HEK293 (cell line): ENCODE measurements at regions not wholly inside any gene's neighbourhood (a gene's known extent, or its start where the extent isn't known, plus 50 kb on each side); places are given as distances from the start of the nearest gene placed in this dataset.
"Not testable (repeated sequence)": the region's sequence is repeated elsewhere in the genome, so short reads cannot be mapped to it uniquely, and the experiment has no call there.

Source experiments
- CTCF ChIA-PET: fragments of 350-600 bp; formaldehyde crosslinking; extraction: SDS; loops from one replicate; lab custom pipeline; 2021; ENCODE audit warnings: antibody characterized with exemption; lab: Yijun Ruan, JAX
- POLR2A ChIA-PET: fragments of 300-600 bp; formaldehyde crosslinking; extraction: SDS; loops from one replicate; lab custom pipeline; 2020; ENCODE audit warnings: antibody characterized with exemption, inconsistent platforms; lab: Yijun Ruan, JAX
- H3K27ac ChIP-seq: fragments of 200-500 bp; sonication (Bioruptor generic); 2 replicates; pipeline ENCODE4 v1.5.1; 2014; ENCODE audit warnings: low read depth, low read length, control low read depth, inconsistent platforms; ENCODE audit errors: extremely low read depth
- H3K36me3 ChIP-seq, 2 experiments: fragments of 200-500 bp in 1 of 2; sonication (Bioruptor generic) in 1 of 2; 1 replicate in 1 of 2; 2 replicates in 1 of 2; pipeline ENCODE4 v1.5.1; 2014 to 2017; ENCODE audit warnings: inconsistent platforms in 2 of 2, low read length in 2 of 2; ENCODE audit not compliant: control insufficient read depth in 2 of 2, insufficient read depth in 1 of 2
- H3K4me1 ChIP-seq: fragments of 200-500 bp; sonication (Bioruptor generic); 2 replicates; pipeline ENCODE4 v1.5.1; 2014; ENCODE audit warnings: mild to moderate bottlenecking, low read length, inconsistent platforms; ENCODE audit not compliant: control insufficient read depth, insufficient read depth
- H3K4me3 ChIP-seq: 2 replicates; pipeline ENCODE4 v1.5.1; 2011; ENCODE audit warnings: low read depth, mild to moderate bottlenecking, control low read depth, low read length, moderate library complexity
- H3K9me3 ChIP-seq: fragments of 200-500 bp; sonication (Bioruptor generic); 2 replicates; pipeline ENCODE4 v1.5.1; 2014; ENCODE audit warnings: low read depth, low read length, inconsistent platforms; ENCODE audit not compliant: control insufficient read depth, insufficient read depth
- SCRT2 ChIP-seq: fragments of 450-650 bp; formaldehyde crosslinking; IDR thresholded peaks from 2 replicates; pipeline ENCODE4 v1.5.1; 2016; ENCODE audit warnings: missing biosample characterization, missing genetic modification characterization
- ZBTB7A ChIP-seq: fragments of 450-650 bp; formaldehyde crosslinking; IDR thresholded peaks from 2 replicates; pipeline ENCODE4 v1.5.1; 2016; ENCODE audit warnings: low read depth, missing biosample characterization, missing genetic modification characterization
- ZFP3 ChIP-seq: fragments of 450-650 bp; formaldehyde crosslinking; IDR thresholded peaks from 2 replicates; pipeline ENCODE4 v1.5.1; 2016; ENCODE audit warnings: low read depth, missing biosample characterization, missing genetic modification characterization
- ZFP69B ChIP-seq: fragments of 450-650 bp; formaldehyde crosslinking; IDR thresholded peaks from 2 replicates; pipeline ENCODE4 v1.5.1; 2016; ENCODE audit warnings: missing biosample characterization, missing genetic modification characterization
- ZNF114 ChIP-seq: fragments of 450-650 bp; formaldehyde crosslinking; IDR thresholded peaks from 2 replicates; pipeline ENCODE4 v1.5.0; 2017; ENCODE audit warnings: missing biosample characterization, missing genetic modification characterization
- ZNF16 ChIP-seq: fragments of 450-650 bp; formaldehyde crosslinking; IDR thresholded peaks from 2 replicates; pipeline ENCODE4 v1.5.1; 2016; ENCODE audit warnings: low read depth, missing biosample characterization, missing genetic modification characterization
- ZNF19 ChIP-seq: fragments of 450-650 bp; formaldehyde crosslinking; IDR thresholded peaks from 2 replicates; pipeline ENCODE4; 2016; ENCODE audit warnings: missing biosample characterization, missing genetic modification characterization, low read depth
- ZNF211 ChIP-seq: fragments of 450-650 bp; formaldehyde crosslinking; IDR thresholded peaks from 2 replicates; pipeline ENCODE4 v1.5.1; 2016; ENCODE audit warnings: low read depth, missing biosample characterization, missing genetic modification characterization
- ZNF221 ChIP-seq: fragments of 450-650 bp; formaldehyde crosslinking; IDR thresholded peaks from 2 replicates; pipeline ENCODE4 v1.5.1; 2017; ENCODE audit warnings: missing biosample characterization, missing genetic modification characterization, borderline replicate concordance
- ZNF266 ChIP-seq: fragments of 450-650 bp; formaldehyde crosslinking; IDR thresholded peaks from 2 replicates; pipeline ENCODE4 v1.5.1; 2016; ENCODE audit warnings: missing biosample characterization, missing genetic modification characterization, low read depth
- ZNF354C ChIP-seq: fragments of 450-650 bp; formaldehyde crosslinking; IDR thresholded peaks from 2 replicates; pipeline ENCODE4 v1.5.1; 2016; ENCODE audit warnings: missing biosample characterization, missing genetic modification characterization, low read depth, borderline replicate concordance
- ZNF362 ChIP-seq: fragments of 450-650 bp; formaldehyde crosslinking; IDR thresholded peaks from 2 replicates; pipeline ENCODE4 v1.5.1; 2016; ENCODE audit warnings: missing biosample characterization, missing genetic modification characterization
- ZNF391 ChIP-seq: fragments of 450-650 bp; formaldehyde crosslinking; IDR thresholded peaks from 2 replicates; pipeline ENCODE4 v1.5.1; 2016; ENCODE audit warnings: low read depth, missing biosample characterization, missing genetic modification characterization, borderline replicate concordance
- ZNF544 ChIP-seq: fragments of 450-650 bp; formaldehyde crosslinking; IDR thresholded peaks from 2 replicates; pipeline ENCODE4 v1.5.0; 2017; ENCODE audit warnings: missing biosample characterization, missing genetic modification characterization
- ZNF558 ChIP-seq: fragments of 450-650 bp; formaldehyde crosslinking; IDR thresholded peaks from 2 replicates; pipeline ENCODE4 v1.5.1; 2016; ENCODE audit warnings: missing biosample characterization, missing genetic modification characterization
- ZNF600 ChIP-seq: fragments of 450-650 bp; formaldehyde crosslinking; IDR thresholded peaks from 2 replicates; pipeline ENCODE4 v1.5.1; 2016; ENCODE audit warnings: missing biosample characterization, missing genetic modification characterization
- ZNF626 ChIP-seq: fragments of 450-650 bp; sonication (Bioruptor Pico); formaldehyde crosslinking; IDR thresholded peaks from 2 replicates; pipeline ENCODE4 v1.5.1; 2018; ENCODE audit warnings: missing biosample characterization, missing genetic modification characterization, inconsistent platforms
- ZNF654 ChIP-seq: fragments of 450-650 bp; formaldehyde crosslinking; IDR thresholded peaks from 2 replicates; pipeline ENCODE4 v1.5.1; 2016; ENCODE audit warnings: low read depth, missing biosample characterization, missing genetic modification characterization
- TF ChIP-seq, protein P1 (sequence below): fragments of 450-650 bp; formaldehyde crosslinking; IDR thresholded peaks from 2 replicates; pipeline ENCODE4 v1.5.1; 2016; ENCODE audit warnings: missing biosample characterization, missing genetic modification characterization
- TF ChIP-seq, protein P2 (sequence below): fragments of 450-650 bp; formaldehyde crosslinking; IDR thresholded peaks from 2 replicates; pipeline ENCODE4 v1.5.0; 2017; ENCODE audit warnings: missing biosample characterization, missing genetic modification characterization, borderline replicate concordance

GRCh38 chr5:53262348-53262970 is 152.9 kb upstream of the MOCS2 start:
- Histone ChIP-seq H3K4me3 (no peak overlapping the region), H3K27ac (no peak overlapping the region), H3K36me3 (no peaks in the 10 kb centered on the region), H3K9me3 (no peaks in the 10 kb centered on the region), H3K4me1 (no peaks in the 10 kb centered on the region)
- ChIA-PET CTCF (interaction anchor here (0.6 to 1.8 kb wide), 10 partner anchors 13 to 960 kb away, joined by 3 to 10 read pairs (median 4); no protein-coding TSS in a partner anchor), POLR2A (no interaction called here)
- TF ChIP-seq ZNF654 (tag by site-specific recombination): peak; percentile 21
- TF ChIP-seq, protein P1, sequence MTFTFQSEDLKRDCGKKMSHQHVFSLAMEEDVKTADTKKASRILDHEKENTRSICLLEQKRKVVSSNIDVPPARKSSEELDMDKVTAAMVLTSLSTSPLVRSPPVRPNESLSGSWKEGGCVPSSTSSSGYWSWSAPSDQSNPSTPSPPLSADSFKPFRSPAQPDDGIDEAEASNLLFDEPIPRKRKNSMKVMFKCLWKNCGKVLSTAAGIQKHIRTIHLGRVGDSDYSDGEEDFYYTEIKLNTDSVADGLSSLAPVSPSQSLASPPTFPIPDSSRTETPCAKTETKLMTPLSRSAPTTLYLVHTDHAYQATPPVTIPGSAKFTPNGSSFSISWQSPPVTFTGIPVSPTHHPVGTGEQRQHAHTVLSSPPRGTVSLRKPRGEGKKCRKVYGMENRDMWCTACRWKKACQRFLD (tag by site-specific recombination): no peak

DNA sequence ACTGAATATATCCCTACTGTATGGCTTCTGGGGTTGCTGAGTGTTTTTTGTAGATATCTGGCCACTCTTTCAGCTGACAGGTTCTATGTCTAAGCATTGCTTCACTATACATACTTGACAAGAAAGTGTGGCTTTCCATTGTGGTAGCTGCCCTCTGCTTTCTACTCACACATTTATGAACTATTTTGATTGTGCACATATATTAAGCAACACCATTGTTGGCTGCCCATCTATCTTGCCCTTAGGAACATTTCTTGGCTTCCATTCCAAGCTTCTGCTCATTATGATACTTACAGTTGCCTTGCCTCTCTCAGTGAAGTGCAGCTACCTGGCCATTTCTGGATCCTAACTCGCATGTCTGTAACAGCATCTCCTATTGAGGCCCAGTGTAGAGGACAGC is 153.6 kb upstream of the MOCS2 start:
- TF ChIP-seq ZNF558 (tag by site-specific recombination): no peak
- no peaks in the 10 kb centered on the region for H3K4me1 ChIP-seq
- no peak overlapping the region for H3K4me3 ChIP-seq
- H3K36me3 ChIP-seq: no peaks in the 10 kb centered on the region
- POLR2A ChIA-PET: no interaction called here
- H3K27ac ChIP-seq: no peak overlapping the region
- CTCF ChIA-PET: interaction anchor here (0.6 to 1.8 kb wide), 7 partner anchors 13 to 959 kb away, joined by 3 to 10 read pairs (median 4); no protein-coding TSS in a partner anchor
- no peaks in the 10 kb centered on the region for H3K9me3 ChIP-seq

- ChIA-PET POLR2A (no interaction called here), CTCF (no interaction called here)
- H3K27ac ChIP-seq: no peak overlapping the region
- H3K36me3 ChIP-seq: no peaks in the 10 kb centered on the region
- H3K4me1 ChIP-seq: no peaks in the 10 kb centered on the region
- no peak for TF ChIP-seq ZNF114 (tag by site-specific recombination)
- no peak for TF ChIP-seq ZNF391
- TF ChIP-seq ZNF211 (tag by site-specific recombination): no peak
- TF ChIP-seq ZNF19 (tag by site-specific recombination): no peak
- TF ChIP-seq, protein P2, sequence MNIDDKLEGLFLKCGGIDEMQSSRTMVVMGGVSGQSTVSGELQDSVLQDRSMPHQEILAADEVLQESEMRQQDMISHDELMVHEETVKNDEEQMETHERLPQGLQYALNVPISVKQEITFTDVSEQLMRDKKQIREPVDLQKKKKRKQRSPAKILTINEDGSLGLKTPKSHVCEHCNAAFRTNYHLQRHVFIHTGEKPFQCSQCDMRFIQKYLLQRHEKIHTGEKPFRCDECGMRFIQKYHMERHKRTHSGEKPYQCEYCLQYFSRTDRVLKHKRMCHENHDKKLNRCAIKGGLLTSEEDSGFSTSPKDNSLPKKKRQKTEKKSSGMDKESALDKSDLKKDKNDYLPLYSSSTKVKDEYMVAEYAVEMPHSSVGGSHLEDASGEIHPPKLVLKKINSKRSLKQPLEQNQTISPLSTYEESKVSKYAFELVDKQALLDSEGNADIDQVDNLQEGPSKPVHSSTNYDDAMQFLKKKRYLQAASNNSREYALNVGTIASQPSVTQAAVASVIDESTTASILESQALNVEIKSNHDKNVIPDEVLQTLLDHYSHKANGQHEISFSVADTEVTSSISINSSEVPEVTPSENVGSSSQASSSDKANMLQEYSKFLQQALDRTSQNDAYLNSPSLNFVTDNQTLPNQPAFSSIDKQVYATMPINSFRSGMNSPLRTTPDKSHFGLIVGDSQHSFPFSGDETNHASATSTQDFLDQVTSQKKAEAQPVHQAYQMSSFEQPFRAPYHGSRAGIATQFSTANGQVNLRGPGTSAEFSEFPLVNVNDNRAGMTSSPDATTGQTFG (tag by site-specific recombination): no peak
- no peak for TF ChIP-seq ZFP3
- no peak for TF ChIP-seq ZBTB7A (tag by site-specific recombination)
- no peak for TF ChIP-seq ZNF626 (tag by site-specific recombination)
- no peak for TF ChIP-seq ZNF362 (tag by site-specific recombination)
- TF ChIP-seq ZFP69B (tag by site-specific recombination): no peak
- TF ChIP-seq ZNF221 (tag by site-specific recombination): no peak
- no peak for TF ChIP-seq ZNF354C
- no peak for TF ChIP-seq ZNF16 (tag by site-specific recombination)
- TF ChIP-seq ZNF600 (tag by site-specific recombination): no peak
- TF ChIP-seq ZNF266 (tag by site-specific recombination): no peak
- no peak for TF ChIP-seq ZNF544 (tag by site-specific recombination)
- no peak for TF ChIP-seq SCRT2 (tag by site-specific recombination)
- no peak overlapping the region for H3K4me3 ChIP-seq
- H3K9me3 ChIP-seq: no peaks in the 10 kb centered on the region
These were observed 155.5 kb upstream of the MOCS2 start for GRCh38 chr5:53265043-53265442.

GRCh38 chr5:53268241-53268640 is 158.7 kb upstream of the MOCS2 start:
- H3K4me1 ChIP-seq, POLR2A ChIA-PET, CTCF ChIA-PET, H3K36me3 ChIP-seq, H3K4me3 ChIP-seq, H3K9me3 ChIP-seq, H3K27ac ChIP-seq: not testable (repeated sequence)
